HUDEP-2 (cell line): ENCODE measurements at regions not wholly inside any gene's neighbourhood (a gene's known extent, or its start where the extent isn't known, plus 50 kb on each side); places are given as distances from the start of the nearest gene placed in this dataset.

Experiments used
- DNase-seq, 76 experiments: peaks; one replicate each; lab custom pipeline; 2025; ENCODE audit not compliant: unreplicated experiment in 76 of 76; lab: John Stamatoyannopoulos, UW

DNA sequence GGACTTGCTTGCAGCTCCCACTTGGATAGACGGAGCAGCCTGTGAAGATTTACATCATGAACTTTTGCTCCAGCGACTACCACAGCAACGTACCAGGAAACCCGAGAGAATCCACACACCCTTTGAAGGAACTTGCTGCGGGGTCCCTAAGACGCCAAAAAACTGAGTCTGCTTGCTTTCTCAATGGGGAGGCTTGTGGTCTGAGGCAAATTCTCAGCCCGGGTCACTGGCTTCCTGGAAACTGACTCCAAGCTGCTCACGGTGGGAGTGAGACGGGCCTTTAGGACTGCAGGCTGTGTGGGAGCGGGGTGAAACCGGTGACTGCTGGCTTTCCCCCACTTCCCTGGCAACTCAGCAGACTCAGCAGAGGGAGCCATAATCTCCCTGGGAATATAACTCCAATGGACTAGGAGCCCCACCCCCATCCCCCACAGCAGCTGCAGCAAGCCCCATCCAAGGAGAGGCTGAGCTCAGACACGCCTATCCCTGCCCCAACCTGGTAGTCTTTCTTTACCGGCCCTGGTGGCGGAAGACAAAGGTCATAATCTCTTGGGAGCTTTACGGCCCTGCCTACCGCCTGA lies 466.0 kb downstream of the CAAP1 start:
- no peak for DNase-seq

GRCh38 chr9:26418480-26418879 lies 474.1 kb downstream of the CAAP1 start:
- DNase-seq = no peak

DNA sequence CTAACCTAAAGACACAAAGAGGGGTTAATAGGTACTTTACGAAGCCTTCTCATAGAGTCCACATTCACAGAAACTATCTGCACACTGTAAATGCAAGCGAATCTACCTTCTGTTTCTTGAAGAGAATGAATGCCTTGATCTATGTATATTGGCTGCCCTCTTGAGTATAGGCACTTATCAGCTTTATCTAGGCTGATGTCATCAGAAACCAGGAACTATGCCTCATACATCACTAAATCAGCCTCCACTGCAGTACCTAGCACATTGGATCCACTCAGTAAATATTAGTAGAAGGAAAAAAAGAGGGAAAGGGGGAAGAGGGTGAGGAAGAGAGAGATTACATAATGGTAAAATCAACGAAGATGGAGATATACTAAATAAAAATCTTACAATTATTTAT lies 477.1 kb downstream of the CAAP1 start:
- DNase-seq = no peak

DNA sequence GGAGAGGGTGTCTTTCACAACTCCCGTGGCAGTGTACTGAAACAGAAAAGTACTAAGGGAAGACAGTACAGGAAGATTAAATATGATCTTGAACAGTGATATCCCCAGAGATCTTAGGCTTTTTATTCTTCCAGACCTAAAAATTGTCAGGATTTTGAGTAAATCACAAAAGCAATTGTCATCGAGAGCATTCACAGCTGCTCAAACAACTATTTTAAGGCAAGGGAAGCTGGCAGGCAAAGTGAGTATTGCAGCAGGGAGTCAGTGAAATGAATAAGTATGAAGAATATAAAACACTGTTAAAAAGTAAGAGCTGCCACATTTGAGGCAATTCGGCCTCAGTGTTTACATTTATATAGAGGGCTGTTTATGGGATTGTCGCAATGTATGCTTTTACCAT lies 479.0 kb downstream of the CAAP1 start:
- no peak for DNase-seq

DNA sequence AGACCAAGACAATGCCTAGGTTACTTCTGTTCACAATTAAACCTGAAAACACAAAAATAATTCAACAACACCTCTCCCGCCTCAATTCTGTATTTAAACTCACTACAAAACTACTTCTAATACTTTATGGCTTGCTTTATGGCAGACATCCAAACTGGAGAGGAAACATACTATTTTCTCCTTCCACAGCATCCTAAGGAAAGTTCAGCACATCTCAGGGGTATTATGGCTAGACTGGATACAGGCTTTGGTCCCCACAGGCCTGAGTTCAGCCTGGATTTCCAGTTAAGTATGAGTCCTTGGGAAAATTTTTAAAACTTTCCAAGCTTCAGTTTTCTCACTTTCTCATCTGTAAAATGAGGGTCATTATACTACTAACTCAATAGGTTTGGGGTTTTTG lies 480.2 kb downstream of the CAAP1 start:
- DNase-seq = no peak

DNA sequence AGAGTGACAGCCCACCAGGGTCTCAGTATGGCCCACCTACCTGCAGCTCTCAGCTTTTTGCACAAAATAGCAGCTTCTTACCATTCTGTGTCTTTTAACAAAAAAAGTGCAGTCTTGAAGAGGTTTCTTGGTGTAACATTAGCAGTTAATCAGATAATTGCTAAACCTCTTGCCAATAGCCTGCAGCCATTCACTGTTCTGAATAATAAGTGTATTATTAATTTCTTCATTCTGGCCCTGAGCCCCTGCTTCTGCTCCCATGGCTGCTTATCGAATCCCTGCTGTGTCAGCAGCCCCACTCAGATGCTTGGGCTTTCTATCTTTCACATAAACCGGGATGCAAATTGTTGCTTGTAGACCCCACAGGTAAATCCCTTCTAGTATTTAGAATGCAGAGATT lies 485.9 kb downstream of the CAAP1 start:
- no peak for DNase-seq

DNA sequence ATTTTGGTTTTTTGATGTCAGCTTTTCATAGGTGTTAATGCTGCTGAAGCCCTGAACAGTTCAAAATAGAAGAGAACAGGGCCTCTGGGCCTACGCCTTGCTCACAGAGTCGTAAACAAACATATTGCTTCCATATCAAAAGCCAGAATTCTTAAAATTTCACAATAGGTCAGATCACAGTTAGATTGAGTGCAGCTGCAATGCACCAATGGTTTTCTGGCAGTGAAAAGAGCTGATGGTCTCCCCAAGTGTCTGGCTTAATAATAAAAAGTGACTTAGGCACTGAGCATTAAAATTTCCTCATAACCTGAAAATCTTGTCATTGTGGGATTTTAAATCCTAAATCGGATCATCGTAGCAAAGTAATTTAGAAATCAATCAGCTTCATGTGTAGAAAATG lies 493.0 kb downstream of the CAAP1 start:
- DNase-seq = no peak

GRCh38 chr9:26394025-26394424 lies 498.6 kb downstream of the CAAP1 start:
- DNase-seq = no peak

DNA sequence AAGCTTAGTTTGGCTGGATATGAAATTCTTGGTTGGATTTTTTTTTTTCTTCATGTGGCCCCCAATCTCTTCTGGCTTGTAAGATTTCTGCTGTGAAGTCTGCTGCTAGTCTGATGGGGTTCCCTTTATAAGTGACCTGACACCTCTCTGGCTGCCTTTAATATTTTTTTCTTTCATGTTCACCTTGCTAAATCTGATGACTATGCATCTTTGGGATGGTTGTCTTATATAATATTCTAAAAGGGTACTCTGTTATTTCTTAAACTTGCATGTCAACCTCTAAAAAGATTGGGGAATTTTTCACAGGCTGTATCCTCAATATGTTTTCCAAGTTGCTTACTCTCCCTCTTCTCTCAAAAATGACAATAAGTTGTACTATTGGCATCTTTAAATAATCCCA lies 500.0 kb downstream of the CAAP1 start:
- DNase-seq = no peak

- no peak for DNase-seq
These were observed 501.6 kb downstream of the CAAP1 start for GRCh38 chr9:26391036-26391435.

DNA sequence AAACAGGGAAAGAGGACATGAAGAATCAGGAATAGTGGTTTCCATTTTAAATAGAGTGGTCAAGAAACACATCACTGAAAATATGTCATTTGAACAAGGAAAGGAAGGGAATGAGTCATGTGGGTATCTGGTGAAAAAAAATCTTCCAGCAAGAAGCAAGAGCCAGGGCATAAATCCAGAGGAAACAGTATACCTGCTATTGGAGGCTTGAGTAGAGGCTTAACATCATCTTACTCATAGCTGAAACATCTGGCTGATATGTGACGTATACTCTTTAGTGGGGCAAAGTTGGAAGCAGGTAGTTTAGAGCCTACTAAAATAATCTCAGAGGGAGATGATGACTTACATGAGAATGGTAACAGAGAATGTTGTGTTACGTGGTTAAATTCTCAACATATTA lies 517.2 kb downstream of the CAAP1 start:
- DNase-seq = no peak

DNA sequence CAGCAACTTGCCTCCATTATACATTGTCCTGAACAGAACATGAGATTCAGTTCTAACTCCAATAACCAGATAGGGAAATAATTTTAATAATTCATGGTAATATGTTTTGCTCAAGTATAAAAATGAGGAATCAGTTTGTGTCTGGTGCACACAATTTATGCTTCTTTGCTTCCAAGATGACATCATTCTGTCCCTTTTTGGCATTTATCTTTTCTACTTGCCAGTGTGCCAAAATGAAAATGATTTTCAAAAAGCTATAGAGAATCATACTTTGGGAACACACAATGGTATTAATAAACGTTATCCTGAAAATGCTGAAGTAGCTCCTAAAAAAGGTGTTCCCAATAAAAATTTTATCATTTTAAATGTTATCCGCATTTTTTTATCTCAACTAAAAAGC lies 519.0 kb downstream of the CAAP1 start:
- DNase-seq = no peak

- DNase-seq = no peak
These were observed 521.4 kb downstream of the CAAP1 start for GRCh38 chr9:26371236-26371635.

DNA sequence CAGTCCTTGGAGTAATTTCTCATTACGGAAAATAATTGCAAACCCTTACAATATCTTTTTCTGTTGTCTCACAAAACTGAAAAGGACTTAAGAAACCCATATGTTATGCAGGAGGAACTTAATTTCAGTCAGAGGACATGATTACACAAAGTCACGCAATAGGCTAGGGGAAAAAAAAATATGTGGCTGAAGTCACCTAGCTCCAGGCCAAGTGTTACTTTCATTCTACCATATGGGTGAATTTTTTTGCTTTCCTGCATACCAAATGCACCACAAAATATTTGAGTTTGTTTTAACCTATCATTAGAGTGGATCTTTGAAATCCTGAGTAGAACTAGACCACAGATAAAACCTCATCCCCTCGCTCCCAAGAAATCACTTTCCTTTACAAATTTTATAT lies 523.5 kb downstream of the CAAP1 start:
- no peak for DNase-seq

DNA sequence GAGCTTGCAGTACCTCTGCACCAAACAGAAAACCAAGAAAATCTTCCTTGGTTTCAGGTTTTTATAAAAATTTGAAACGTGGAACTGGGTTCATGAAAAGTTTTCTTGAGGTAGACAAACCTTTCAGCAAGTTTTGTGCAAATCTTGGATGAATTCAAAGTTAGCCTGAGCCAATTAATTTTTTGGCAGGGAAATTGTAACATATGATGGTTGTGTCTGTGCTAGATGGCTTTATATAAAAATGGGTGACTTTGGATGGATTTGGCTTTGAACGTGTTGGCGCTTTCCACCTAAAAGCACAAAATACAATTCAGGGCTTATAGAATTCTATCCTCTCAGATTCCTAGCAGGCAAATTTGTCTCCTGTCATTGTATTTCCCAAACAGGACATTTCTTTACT lies 524.4 kb downstream of the CAAP1 start:
- DNase-seq = no peak

GRCh38 chr9:26361010-26361409 lies 531.6 kb downstream of the CAAP1 start:
- no peak for DNase-seq

- DNase-seq = no peak
These were observed 533.8 kb downstream of the CAAP1 start for GRCh38 chr9:26358836-26359235.

DNA sequence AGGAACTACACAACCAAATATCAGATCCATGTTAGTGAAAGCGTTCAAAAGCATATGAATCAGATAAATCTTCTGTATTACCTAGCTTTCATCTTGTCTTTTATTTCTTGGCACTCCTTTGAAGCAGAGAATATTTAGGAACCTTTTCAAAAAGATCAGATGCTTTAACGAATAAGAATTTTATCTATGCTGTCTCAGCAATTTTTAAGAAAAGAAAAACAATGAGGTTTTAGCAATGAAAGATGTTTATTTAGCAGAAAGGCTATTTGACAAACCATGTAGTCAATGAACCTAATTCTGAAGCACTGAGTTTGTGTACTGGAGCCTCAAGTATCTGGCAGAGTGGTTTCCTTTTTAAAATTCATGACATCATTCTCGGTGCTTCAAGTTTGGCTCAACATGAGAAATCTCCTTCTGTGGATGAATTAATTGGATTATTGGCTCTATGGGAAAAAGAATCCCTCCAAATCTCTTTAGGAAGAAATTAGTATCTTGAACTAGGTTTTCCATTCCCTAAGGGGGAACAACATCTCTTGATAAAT lies 534.7 kb downstream of the CAAP1 start:
- no peak for DNase-seq

DNA sequence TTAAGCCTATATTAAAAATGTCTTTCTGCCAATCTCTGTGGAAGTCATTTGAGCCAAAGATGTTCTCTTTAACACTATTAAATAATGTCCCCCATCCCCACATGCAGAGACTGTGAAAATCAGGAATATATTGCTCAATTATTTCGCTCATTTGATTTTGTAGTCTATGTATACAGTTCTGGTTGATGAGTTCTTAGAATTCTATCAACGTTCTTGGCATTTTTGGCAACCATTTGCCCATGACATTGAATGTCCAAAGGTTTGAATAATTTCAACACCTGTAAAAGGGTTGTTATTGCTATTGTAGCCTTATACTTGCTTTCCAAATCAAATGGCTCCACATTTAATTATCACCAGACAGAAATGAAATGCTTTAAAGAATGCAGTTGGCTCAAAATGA lies 536.1 kb downstream of the CAAP1 start:
- DNase-seq = no peak

DNA sequence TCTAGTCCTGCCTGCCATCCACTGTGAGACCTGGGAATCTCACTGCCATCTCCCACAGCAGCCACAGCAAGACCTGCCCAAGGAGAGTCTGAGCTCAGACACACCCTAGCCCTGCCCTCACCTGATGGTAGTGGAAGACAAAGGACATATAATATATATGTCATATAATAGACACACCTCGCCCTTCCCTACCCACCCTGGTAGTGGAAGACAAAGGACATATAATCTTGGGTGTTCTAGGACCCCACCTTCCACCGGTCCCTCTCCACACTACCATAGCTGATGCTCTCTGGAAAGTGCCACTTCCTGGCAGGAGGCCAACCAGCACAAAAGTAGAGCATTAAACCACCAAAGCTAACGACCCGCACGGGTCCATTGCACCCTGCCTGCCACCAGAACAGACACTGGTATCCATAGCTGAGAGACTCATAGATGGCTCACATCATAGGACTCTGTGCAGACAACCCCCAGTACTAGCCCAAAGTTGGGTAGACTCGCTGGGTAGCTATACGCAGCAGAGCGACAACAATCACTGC lies 545.6 kb downstream of the CAAP1 start:
- DNase-seq = no peak

GRCh38 chr9:26341545-26341944 lies 551.1 kb downstream of the CAAP1 start:
- no peak for DNase-seq

DNA sequence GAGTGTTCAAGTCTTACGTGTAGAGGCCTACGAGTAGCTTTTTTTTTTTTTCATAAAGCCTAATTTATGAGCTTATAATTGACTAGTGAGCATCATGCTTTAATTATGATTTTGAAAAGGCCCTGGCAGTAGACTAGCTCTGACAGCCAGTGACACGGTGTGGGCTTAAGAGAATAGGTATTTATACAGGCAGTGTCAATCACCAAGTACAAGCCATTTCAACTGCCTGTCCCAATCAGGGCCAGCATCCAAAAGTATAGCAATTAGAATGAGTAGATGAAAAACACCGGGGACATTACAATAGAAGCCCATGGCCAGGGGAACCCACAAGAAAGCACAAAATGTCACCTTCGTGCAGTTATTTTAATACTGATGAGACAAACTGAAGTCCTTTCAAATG lies 552.8 kb downstream of the CAAP1 start:
- no peak for DNase-seq

DNA sequence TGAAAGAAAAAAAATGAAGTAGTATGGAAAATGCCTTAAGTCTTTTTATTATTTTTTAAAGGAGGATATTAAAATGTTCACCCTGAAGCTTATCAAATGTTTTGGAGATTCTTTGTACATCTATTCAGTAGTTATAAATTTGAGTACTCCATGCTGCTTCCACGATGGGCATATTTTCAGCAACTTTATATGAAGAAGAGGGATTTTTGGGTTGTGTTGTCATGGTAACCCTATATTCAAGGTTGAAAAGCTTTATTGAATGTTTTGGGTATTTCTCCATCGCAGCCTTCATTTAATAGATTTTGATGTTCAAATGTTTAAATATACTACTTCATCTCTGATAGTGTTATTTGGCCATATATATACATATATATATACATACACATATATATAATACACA lies 557.5 kb downstream of the CAAP1 start:
- no peak for DNase-seq
